Sigmoid colon (tissue), 6 donors: ENCODE measurements at regions not wholly inside any gene's neighbourhood (a gene's known extent, or its start where the extent isn't known, plus 50 kb on each side); places are given as distances from the start of the nearest gene placed in this dataset.

ENCODE experiments used
- DNase-seq: peaks from one replicate; pipeline ENCODE4 v3.0.0-alpha.2; 2019
- H3K27ac ChIP-seq, 4 donors: fragments of 200-600 bp; sonication (generic); one replicate each; pipeline ENCODE4 v1.5.1; 2016 to 2019; ENCODE audit warnings: mild to moderate bottlenecking in 1 of 4
- H3K27me3 ChIP-seq, 3 donors: fragments of 200-600 bp; sonication (generic); one replicate each; pipeline ENCODE4 v1.5.1; 2019; ENCODE audit warnings: mild to moderate bottlenecking in 1 of 3
- H3K36me3 ChIP-seq, 4 donors: fragments of 200-600 bp; sonication (generic); one replicate each; pipeline ENCODE4 v1.5.1; 2016 to 2019
- H3K4me1 ChIP-seq, 4 donors: fragments of 200-600 bp; sonication (generic); one replicate each; pipeline ENCODE4 v1.5.1; 2017 to 2019
- H3K4me3 ChIP-seq, 4 donors: fragments of 200-600 bp; sonication (generic); one replicate each; pipeline ENCODE4 v1.5.1; 2017 to 2019; ENCODE audit warnings: mild to moderate bottlenecking in 2 of 4, moderate library complexity in 1 of 4
- H3K9me3 ChIP-seq, 4 donors: fragments of 200-600 bp in 3 of 4; sonication (generic) in 3 of 4; one replicate each; pipeline versions ENCODE4 v1.5.1 to v1.6.1; 2013 to 2019
- EP300 ChIP-seq, 4 donors: sonication (generic); formaldehyde crosslinking; IDR thresholded peaks; one replicate each; pipeline ENCODE4 v1.6.1; 2017; ENCODE audit warnings: antibody characterized with exemption in 4 of 4
- POLR2A ChIP-seq, 2 donors: fragments of 450-650 bp; IDR thresholded peaks; one replicate each; pipeline ENCODE4 v1.6.1; 2016; ENCODE audit warnings: antibody characterized with exemption in 2 of 2, mild to moderate bottlenecking in 2 of 2, moderate library complexity in 2 of 2
- POLR2AphosphoS5 ChIP-seq, 4 donors: sonication (generic); formaldehyde crosslinking; IDR thresholded peaks; one replicate each; pipeline ENCODE4 v1.6.1; 2017; ENCODE audit warnings: antibody characterized with exemption in 4 of 4
- WGBS, 2 donors: extraction: QIAGEN DNeasy Blood & Tissue Kit; methylation state at CpG; one replicate each; pipeline ENCODE4 v1.1.7; 2013; 5-methylcytosine and 5-hydroxymethylcytosine counted together
- intact Hi-C: fragments of 100-400 bp; cut with DNase I; formaldehyde crosslinking; loops from one replicate; pipeline ENCODE4 v1.15.1; 2023
- TF ChIP-seq, protein P1 (sequence below), 4 experiments: fragments of 450-650 bp in 3 of 4; fragments of 200-600 bp in 1 of 4; IDR thresholded peaks; one replicate each; pipeline ENCODE4 v1.5.1; 2016 to 2019; ENCODE audit warnings: antibody characterized with exemption in 4 of 4, mild to moderate bottlenecking in 3 of 4, moderate library complexity in 2 of 4
- donor health status: healthy with polysubstance abuse.
- donor health status: healthy.

DNA sequence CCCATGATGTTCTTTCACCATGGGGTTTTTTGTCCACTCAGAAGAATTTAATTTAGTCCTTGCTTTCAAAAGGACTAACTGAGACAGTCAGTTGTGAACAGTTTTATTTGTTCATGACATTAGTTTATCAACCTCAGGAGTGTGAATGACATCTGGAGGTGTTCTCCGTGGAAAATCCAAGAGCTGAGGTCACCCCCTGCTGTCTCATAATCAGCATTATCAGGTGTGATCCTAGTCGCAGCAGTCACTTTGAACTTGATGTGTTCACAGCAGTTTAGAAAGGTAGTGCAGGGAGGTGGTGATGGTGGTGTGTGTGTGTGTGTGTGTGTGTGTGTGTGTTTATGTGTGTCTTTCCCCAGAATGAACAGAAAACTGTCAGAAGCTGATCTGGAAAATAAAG is 1760.8 kb upstream of the PCDH10 start:
- TF ChIP-seq EP300 (IDR thresholded peaks at IDR 0.05) (no peak), POLR2A (IDR thresholded peaks at IDR 0.05) (no peak)
- no peak for DNase-seq
- Histone ChIP-seq H3K4me3 (no peak overlapping the region), H3K27me3 (no peaks in the 10 kb centered on the region), H3K27ac (no peak overlapping the region), H3K9me3 (no peaks in the 10 kb centered on the region), H3K36me3 (no peaks in the 10 kb centered on the region), H3K4me1 (no peaks in the 10 kb centered on the region)
- intact Hi-C loops: no loop called here
- WGBS, 2 donors: 18 to 29% methylated on average over 2 of the region's 2 CpGs

DNA sequence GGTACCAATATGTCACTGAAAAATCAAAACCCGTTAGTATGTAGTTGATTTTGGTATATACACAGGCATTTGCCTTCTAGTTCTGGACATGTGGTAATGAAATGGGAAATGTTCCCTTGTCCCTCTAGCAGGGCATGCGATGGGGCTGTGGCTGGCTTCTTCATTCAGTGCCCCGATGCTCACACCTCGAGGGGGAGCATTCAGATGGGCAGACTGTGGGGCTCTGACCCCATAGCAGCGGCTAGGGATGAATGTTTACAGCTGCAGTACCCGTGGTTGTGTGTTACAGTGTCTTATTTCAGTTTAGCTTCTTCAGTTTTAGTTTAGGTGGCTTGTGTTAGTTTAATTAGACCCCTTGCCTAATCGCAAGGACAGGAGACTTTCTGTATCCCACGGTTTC is 1741.0 kb upstream of the PCDH10 start:
- TF ChIP-seq POLR2AphosphoS5 (IDR thresholded peaks at IDR 0.05) (no peak), POLR2A (IDR thresholded peaks at IDR 0.05) (no peak), EP300 (IDR thresholded peaks at IDR 0.05) (no peak)
- TF ChIP-seq, protein P1, sequence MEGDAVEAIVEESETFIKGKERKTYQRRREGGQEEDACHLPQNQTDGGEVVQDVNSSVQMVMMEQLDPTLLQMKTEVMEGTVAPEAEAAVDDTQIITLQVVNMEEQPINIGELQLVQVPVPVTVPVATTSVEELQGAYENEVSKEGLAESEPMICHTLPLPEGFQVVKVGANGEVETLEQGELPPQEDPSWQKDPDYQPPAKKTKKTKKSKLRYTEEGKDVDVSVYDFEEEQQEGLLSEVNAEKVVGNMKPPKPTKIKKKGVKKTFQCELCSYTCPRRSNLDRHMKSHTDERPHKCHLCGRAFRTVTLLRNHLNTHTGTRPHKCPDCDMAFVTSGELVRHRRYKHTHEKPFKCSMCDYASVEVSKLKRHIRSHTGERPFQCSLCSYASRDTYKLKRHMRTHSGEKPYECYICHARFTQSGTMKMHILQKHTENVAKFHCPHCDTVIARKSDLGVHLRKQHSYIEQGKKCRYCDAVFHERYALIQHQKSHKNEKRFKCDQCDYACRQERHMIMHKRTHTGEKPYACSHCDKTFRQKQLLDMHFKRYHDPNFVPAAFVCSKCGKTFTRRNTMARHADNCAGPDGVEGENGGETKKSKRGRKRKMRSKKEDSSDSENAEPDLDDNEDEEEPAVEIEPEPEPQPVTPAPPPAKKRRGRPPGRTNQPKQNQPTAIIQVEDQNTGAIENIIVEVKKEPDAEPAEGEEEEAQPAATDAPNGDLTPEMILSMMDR (IDR thresholded peaks at IDR 0.05): no peak
- H3K4me3 ChIP-seq: no peak overlapping the region
- DNase-seq: no peak
- no peak overlapping the region for H3K27ac ChIP-seq
- H3K36me3 ChIP-seq: no peaks in the 10 kb centered on the region
- WGBS, 2 donors: 73 to 83% methylated on average over 8 of the region's 8 CpGs
- intact Hi-C loops: no loop called here
- no peaks in the 10 kb centered on the region for H3K4me1 ChIP-seq
- H3K27me3 ChIP-seq: no peaks in the 10 kb centered on the region
- peaks cover 0 to 3% (median 0%) of the 10 kb centered on the region in 4 donors for H3K9me3 ChIP-seq

DNA sequence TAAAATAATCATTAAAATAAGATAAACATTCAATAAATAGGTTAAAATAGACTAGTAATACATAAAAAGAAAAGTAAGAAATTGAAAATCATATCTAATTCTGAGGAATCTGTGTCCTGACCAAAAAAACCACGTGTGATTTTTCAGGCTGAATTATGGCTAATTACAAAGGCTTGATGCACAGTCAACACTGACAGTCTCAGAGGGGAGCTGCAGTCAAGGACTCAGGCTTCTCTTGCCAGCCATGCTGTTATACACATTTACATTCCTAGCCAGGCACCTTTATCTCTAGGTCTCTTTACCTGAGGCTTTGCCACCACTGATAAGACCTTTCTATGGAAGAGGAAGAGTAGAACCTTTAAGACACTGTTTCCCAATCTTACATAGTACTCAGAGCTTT is 1737.7 kb upstream of the PCDH10 start:
- 69 to 78% methylated on average over 1 of the region's 1 CpG for WGBS, 2 donors
- intact Hi-C loops: no loop called here
- H3K9me3 ChIP-seq: no peaks in the 10 kb centered on the region
- no peaks in the 10 kb centered on the region for H3K27me3 ChIP-seq
- no peak overlapping the region for H3K27ac ChIP-seq
- no peak for DNase-seq
- H3K4me1 ChIP-seq: no peaks in the 10 kb centered on the region
- H3K4me3 ChIP-seq: no peak overlapping the region
- no peak for TF ChIP-seq POLR2A (IDR thresholded peaks at IDR 0.05)
- TF ChIP-seq EP300 (IDR thresholded peaks at IDR 0.05): no peak
- TF ChIP-seq POLR2AphosphoS5 (IDR thresholded peaks at IDR 0.05): no peak
- TF ChIP-seq, protein P1 (IDR thresholded peaks at IDR 0.05): no peak
- no peaks in the 10 kb centered on the region for H3K36me3 ChIP-seq

DNA sequence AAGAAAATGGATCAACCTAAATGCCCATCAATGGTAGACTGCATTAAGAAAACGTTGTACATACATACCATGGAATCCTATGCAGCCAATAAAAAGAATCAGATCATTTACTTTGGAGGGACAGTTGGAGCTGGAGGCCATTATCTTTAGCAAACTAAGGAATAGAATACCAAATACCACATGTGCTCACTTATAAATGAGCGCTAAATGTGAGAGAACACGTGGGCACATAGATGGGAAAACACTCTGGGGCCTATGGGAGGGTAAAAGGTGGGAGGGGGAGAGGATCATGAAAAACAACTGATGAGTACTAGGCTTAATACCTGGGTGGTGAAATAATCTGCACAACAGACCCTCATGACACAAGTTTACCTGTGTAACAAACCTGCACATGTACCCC is 1729.9 kb upstream of the PCDH10 start:
- 66 to 76% methylated on average over 3 of the region's 3 CpGs for WGBS, 2 donors

DNA sequence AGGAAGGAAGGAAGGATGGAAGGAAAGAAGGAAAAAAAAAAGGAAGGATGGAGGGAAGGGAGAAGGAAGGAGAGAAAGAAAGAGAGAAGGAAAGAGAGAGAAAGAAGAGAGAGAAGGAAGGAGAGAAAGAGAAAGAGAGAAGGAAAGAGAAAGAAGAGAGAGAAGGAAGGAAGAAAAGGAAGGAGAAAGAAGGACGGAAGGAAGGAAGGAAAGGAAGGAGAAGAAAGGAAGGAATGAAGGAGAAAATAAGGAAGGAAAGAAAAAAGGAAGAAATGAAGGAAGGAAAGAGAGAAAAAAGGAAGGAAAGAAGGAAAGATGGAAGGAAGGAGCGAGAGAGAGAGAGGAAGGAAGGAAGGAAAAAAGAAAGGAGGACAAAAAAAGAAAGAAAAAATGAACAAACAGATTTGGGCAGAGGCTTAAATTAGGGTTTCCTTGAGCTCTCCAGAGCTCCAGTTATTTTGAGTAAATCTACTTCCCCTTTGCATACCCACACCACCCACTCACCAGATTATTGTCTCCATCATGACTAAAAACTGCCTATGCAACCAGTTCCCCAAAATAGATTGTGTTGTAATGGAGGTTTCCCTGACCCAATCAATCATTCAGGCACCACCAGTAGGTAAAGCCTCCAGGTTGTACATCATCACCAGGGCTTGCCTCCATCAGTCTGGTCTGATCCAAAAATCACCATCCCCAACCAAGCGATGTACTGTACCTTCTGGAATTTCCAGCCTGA is 1722.9 kb upstream of the PCDH10 start:
- TF ChIP-seq, protein P1 (IDR thresholded peaks at IDR 0.05): no peak
- no peak for TF ChIP-seq POLR2AphosphoS5 (IDR thresholded peaks at IDR 0.05)
- no peak overlapping the region for H3K4me3 ChIP-seq
- no peaks in the 10 kb centered on the region for H3K4me1 ChIP-seq
- WGBS, 2 donors: 73 to 87% methylated on average over 3 of the region's 3 CpGs
- no peaks in the 10 kb centered on the region for H3K9me3 ChIP-seq
- intact Hi-C loops: no loop called here
- no peaks in the 10 kb centered on the region for H3K36me3 ChIP-seq
- no peak for DNase-seq
- H3K27me3 ChIP-seq: no peaks in the 10 kb centered on the region
- no peak overlapping the region for H3K27ac ChIP-seq

More for the DNA sequence above, 1729.9 kb upstream of the PCDH10 start:
- H3K9me3 ChIP-seq: no peaks in the 10 kb centered on the region
- no peak overlapping the region for H3K27ac ChIP-seq
- no peaks in the 10 kb centered on the region for H3K27me3 ChIP-seq
- H3K4me1 ChIP-seq: no peaks in the 10 kb centered on the region
- no peak for DNase-seq
- H3K36me3 ChIP-seq: no peaks in the 10 kb centered on the region
- intact Hi-C loops: no loop called here
- no peak overlapping the region for H3K4me3 ChIP-seq
- TF ChIP-seq POLR2A (IDR thresholded peaks at IDR 0.05) (no peak), POLR2AphosphoS5 (IDR thresholded peaks at IDR 0.05) (no peak), EP300 (IDR thresholded peaks at IDR 0.05) (no peak)
- TF ChIP-seq, protein P1 (IDR thresholded peaks at IDR 0.05): no peak
